HK-2 (cell line): ENCODE measurements at regions not wholly inside any gene's neighbourhood (a gene's known extent, or its start where the extent isn't known, plus 50 kb on each side); places are given as distances from the start of the nearest gene placed in this dataset.

ENCODE experiments used
- DNase-seq: peaks from one replicate; pipeline ENCODE4 v3.0.0-alpha.2; 2018; ENCODE audit not compliant: unreplicated experiment

GRCh38 chr18:50444539-50444938, 69.7 kb downstream of the SKA1 start:
- no peak for DNase-seq

- no peak for DNase-seq
Measured at GRCh38 chr18:50446629-50447028, 71.8 kb downstream of the SKA1 start.

GRCh38 chr18:50447102-50447741, 72.4 kb downstream of the SKA1 start:
- DNase-seq = no peak

- DNase-seq = no peak
Measured at GRCh38 chr18:50447952-50448351, 73.1 kb downstream of the SKA1 start.

- no peak for DNase-seq
Measured at GRCh38 chr18:50451100-50451842, 76.4 kb downstream of the SKA1 start.

GRCh38 chr18:50453014-50453680, 78.3 kb downstream of the SKA1 start:
- DNase-seq = no peak

GRCh38 chr18:50453732-50454131, 78.9 kb downstream of the SKA1 start:
- DNase-seq = no peak

GRCh38 chr18:50454387-50454988, 79.6 kb downstream of the SKA1 start:
- no peak for DNase-seq

GRCh38 chr18:50456285-50456684, 81.4 kb downstream of the SKA1 start:
- no peak for DNase-seq

GRCh38 chr18:50457639-50458038, 82.8 kb downstream of the SKA1 start:
- no peak for DNase-seq

GRCh38 chr18:50458366-50458765, 83.5 kb downstream of the SKA1 start:
- DNase-seq = no peak

GRCh38 chr18:50458796-50459195, 84.0 kb downstream of the SKA1 start:
- DNase-seq = no peak

- DNase-seq = no peak
Measured at GRCh38 chr18:50460062-50460461, 85.2 kb downstream of the SKA1 start.

GRCh38 chr18:50460716-50461115, 85.9 kb downstream of the SKA1 start:
- no peak for DNase-seq

GRCh38 chr18:50461251-50461650, 86.4 kb downstream of the SKA1 start:
- DNase-seq = no peak

GRCh38 chr18:50465211-50466153, 90.6 kb downstream of the SKA1 start:
- DNase-seq = no peak

GRCh38 chr18:50466634-50467033, 91.8 kb downstream of the SKA1 start:
- DNase-seq = no peak

- no peak for DNase-seq
Measured at GRCh38 chr18:50468807-50469206, 91.1 kb upstream of the MAPK4 start.

GRCh38 chr18:50469380-50469781, 90.5 kb upstream of the MAPK4 start:
- DNase-seq = no peak

GRCh38 chr18:50472941-50473340, 86.9 kb upstream of the MAPK4 start:
- DNase-seq = no peak

- DNase-seq = no peak
Measured at GRCh38 chr18:50473881-50474280, 86.0 kb upstream of the MAPK4 start.
